IPS DF 6.9 (cell line): ENCODE measurements at regions not wholly inside any gene's neighbourhood (a gene's known extent, or its start where the extent isn't known, plus 50 kb on each side); places are given as distances from the start of the nearest gene placed in this dataset.
"Not testable (repeated sequence)": the region's sequence is repeated elsewhere in the genome, so short reads cannot be mapped to it uniquely, and the experiment has no call there.

Source experiments
- DNase-seq: peaks from one replicate; pipeline ENCODE4 v3.0.0-alpha.2; 2013; ENCODE audit warnings: low read depth, low spot score
- H3K27ac ChIP-seq: one replicate; pipeline ENCODE4 v1.5.1; 2013; ENCODE audit warnings: low read length, control low read depth
- H3K27me3 ChIP-seq: 2 replicates; pipeline ENCODE4 v1.6.1; 2013; ENCODE audit warnings: mild to moderate bottlenecking, low read length; ENCODE audit not compliant: control insufficient read depth, insufficient read depth
- H3K36me3 ChIP-seq: 2 replicates; pipeline ENCODE4 v1.6.1; 2013; ENCODE audit warnings: low read length; ENCODE audit not compliant: control insufficient read depth, insufficient read depth
- H3K4me1 ChIP-seq: 2 replicates; pipeline ENCODE4 v1.6.1; 2013; ENCODE audit warnings: low read length; ENCODE audit not compliant: control insufficient read depth, insufficient read depth
- H3K4me3 ChIP-seq: 2 replicates; pipeline ENCODE4 v1.5.1; 2013; ENCODE audit warnings: mild to moderate bottlenecking, low read length
- H3K9me3 ChIP-seq: 2 replicates; pipeline ENCODE4 v1.6.1; 2013; ENCODE audit warnings: low read length, inconsistent platforms; ENCODE audit not compliant: control insufficient read depth, insufficient read depth
- WGBS: extraction: QIAGEN DNeasy Blood & Tissue Kit; methylation state at CpG from one replicate; pipeline ENCODE4 v1.1.7; 2013; ENCODE audit warnings: mixed read lengths, missing lambda C conversion rate; ENCODE audit not compliant: insufficient read length, insufficient coverage; 5-methylcytosine and 5-hydroxymethylcytosine counted together

- no peaks in the 10 kb centered on the region for H3K4me1 ChIP-seq
- no peak for DNase-seq
- no CpG with 5 or more reads among the region's 9 CpGs for WGBS
- H3K9me3 ChIP-seq: no peaks in the 10 kb centered on the region
- no peak overlapping the region for H3K4me3 ChIP-seq
- H3K27me3 ChIP-seq: no peaks in the 10 kb centered on the region
- H3K27ac ChIP-seq: no peak overlapping the region
- no peaks in the 10 kb centered on the region for H3K36me3 ChIP-seq
Measured at GRCh38 chr5:25009063-25009462, 364.3 kb upstream of the CDH10 start.

GRCh38 chr5:25006734-25007133 is 362.0 kb upstream of the CDH10 start:
- DNase-seq: peak; percentile 31
- WGBS: no CpG with 5 or more reads among the region's 2 CpGs
- no peak overlapping the region for H3K27ac ChIP-seq
- no peaks in the 10 kb centered on the region for H3K9me3 ChIP-seq
- no peaks in the 10 kb centered on the region for H3K36me3 ChIP-seq
- H3K27me3 ChIP-seq: no peaks in the 10 kb centered on the region
- no peak overlapping the region for H3K4me3 ChIP-seq
- no peaks in the 10 kb centered on the region for H3K4me1 ChIP-seq

DNA sequence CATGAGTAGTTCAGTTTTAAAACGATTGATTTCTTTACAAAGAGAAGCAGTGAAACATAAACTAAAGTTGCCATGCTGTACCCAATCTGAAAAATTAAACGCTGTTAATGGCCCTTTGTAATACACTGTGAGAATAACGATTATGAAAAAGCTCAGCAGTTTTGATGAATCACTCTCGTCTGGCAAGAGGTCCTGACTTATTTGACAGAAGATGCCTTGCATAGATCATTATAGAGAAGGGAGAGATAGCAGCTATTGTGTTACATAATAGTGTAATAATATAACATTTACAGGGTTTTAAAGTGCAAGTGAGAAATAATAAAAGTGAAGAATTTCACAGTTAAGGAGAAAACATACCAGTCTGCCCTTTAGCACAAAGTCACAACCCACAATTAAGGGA is 361.5 kb upstream of the CDH10 start:
- H3K4me3 ChIP-seq: no peak overlapping the region
- WGBS: no CpG with 5 or more reads among the region's 4 CpGs
- no peaks in the 10 kb centered on the region for H3K36me3 ChIP-seq
- no peaks in the 10 kb centered on the region for H3K4me1 ChIP-seq
- H3K9me3 ChIP-seq: no peaks in the 10 kb centered on the region
- DNase-seq: no peak
- H3K27ac ChIP-seq: no peak overlapping the region
- H3K27me3 ChIP-seq: no peaks in the 10 kb centered on the region

GRCh38 chr5:25005431-25005830 is 360.7 kb upstream of the CDH10 start:
- Histone ChIP-seq H3K36me3 (no peaks in the 10 kb centered on the region), H3K4me3 (no peak overlapping the region), H3K4me1 (no peaks in the 10 kb centered on the region), H3K9me3 (no peaks in the 10 kb centered on the region), H3K27me3 (no peaks in the 10 kb centered on the region), H3K27ac (no peak overlapping the region)
- no CpG with 5 or more reads among the region's 3 CpGs for WGBS
- no peak for DNase-seq

- H3K9me3 ChIP-seq: no peaks in the 10 kb centered on the region
- H3K36me3 ChIP-seq: no peaks in the 10 kb centered on the region
- 100% methylated on average over 1 of the region's 1 CpG for WGBS
Measured at GRCh38 chr5:25002371-25002770, 357.6 kb upstream of the CDH10 start.

GRCh38 chr5:24999732-25000131 is 355.0 kb upstream of the CDH10 start:
- Histone ChIP-seq H3K27ac (no peak overlapping the region), H3K4me1 (no peaks in the 10 kb centered on the region), H3K9me3 (no peaks in the 10 kb centered on the region), H3K4me3 (no peak overlapping the region), H3K27me3 (no peaks in the 10 kb centered on the region), H3K36me3 (no peaks in the 10 kb centered on the region)
- DNase-seq: no peak
- WGBS: no CpG with 5 or more reads among the region's 2 CpGs

More at GRCh38 chr5:25002371-25002770, 357.6 kb upstream of the CDH10 start:
- no peak for DNase-seq
- H3K27ac ChIP-seq: no peak overlapping the region
- no peak overlapping the region for H3K4me3 ChIP-seq
- H3K4me1 ChIP-seq: no peaks in the 10 kb centered on the region
- H3K27me3 ChIP-seq: no peaks in the 10 kb centered on the region

- Histone ChIP-seq H3K4me3 (no peak overlapping the region), H3K27ac (no peak overlapping the region), H3K9me3 (no peaks in the 10 kb centered on the region), H3K27me3 (no peaks in the 10 kb centered on the region), H3K36me3 (no peaks in the 10 kb centered on the region), H3K4me1 (no peaks in the 10 kb centered on the region)
- no CpG with 5 or more reads among the region's 2 CpGs for WGBS
- DNase-seq: no peak
Measured at GRCh38 chr5:24998641-24999040, 353.9 kb upstream of the CDH10 start.

GRCh38 chr5:24986326-24986725 is 341.5 kb upstream of the CDH10 start:
- no peaks in the 10 kb centered on the region for H3K36me3 ChIP-seq
- no peak overlapping the region for H3K27ac ChIP-seq
- H3K9me3 ChIP-seq: no peaks in the 10 kb centered on the region
- no peaks in the 10 kb centered on the region for H3K4me1 ChIP-seq
- no peak overlapping the region for H3K4me3 ChIP-seq
- no peak for DNase-seq
- H3K27me3 ChIP-seq: no peaks in the 10 kb centered on the region
- 100% methylated on average over 2 of the region's 3 CpGs for WGBS

- H3K4me1 ChIP-seq, H3K27me3 ChIP-seq, H3K9me3 ChIP-seq, H3K27ac ChIP-seq, H3K36me3 ChIP-seq, DNase-seq, H3K4me3 ChIP-seq: not testable (repeated sequence)
- WGBS: no CpG with 5 or more reads among the region's 3 CpGs
Measured at GRCh38 chr5:24978552-24978951, 333.8 kb upstream of the CDH10 start.

DNA sequence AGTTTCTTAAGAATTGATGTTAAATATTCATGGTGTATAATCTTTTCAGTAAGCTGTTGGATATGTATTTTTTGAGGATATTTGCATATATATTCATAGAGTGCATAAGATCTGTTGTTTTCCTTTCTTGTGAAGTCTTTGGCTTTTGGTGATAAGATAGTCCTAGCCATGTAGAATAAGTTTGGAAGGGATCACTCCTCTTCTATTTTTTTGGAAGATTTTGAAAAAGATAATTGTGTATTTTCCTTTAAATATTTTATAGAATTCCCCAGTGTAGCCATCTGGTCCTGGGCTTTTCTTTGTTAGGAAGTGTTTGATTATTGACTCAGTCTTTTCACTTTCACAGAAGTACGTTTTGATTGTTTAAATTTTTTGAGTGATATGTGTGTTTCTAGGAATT is 318.8 kb upstream of the CDH10 start:
- H3K9me3 ChIP-seq: no peaks in the 10 kb centered on the region
- DNase-seq: no peak
- H3K4me1 ChIP-seq: no peaks in the 10 kb centered on the region
- WGBS: no CpG with 5 or more reads among the region's 1 CpG
- H3K4me3 ChIP-seq: no peak overlapping the region
- no peaks in the 10 kb centered on the region for H3K27me3 ChIP-seq
- H3K36me3 ChIP-seq: no peaks in the 10 kb centered on the region
- no peak overlapping the region for H3K27ac ChIP-seq

DNA sequence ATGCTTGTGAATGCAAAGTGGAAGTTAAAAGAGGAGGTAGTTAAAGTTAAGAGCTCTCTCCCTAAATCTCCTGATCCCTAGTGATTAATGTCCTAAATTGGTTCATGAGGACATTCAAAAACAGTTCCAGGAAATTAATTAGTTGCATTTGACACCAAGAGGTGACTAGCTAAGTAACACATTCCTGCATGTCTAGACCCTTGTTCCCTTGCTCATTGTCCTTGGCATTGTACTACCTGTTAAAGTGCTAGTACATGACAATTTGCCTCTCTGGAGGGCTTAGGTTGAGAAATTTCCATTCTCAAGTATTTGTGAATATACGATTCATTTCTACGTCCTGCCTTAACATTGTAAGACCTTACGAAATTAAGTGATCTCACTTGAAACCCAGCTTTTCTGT is 278.6 kb upstream of the CDH10 start:
- Histone ChIP-seq H3K4me3 (no peak overlapping the region), H3K27ac (no peak overlapping the region), H3K27me3 (no peaks in the 10 kb centered on the region), H3K4me1 (no peaks in the 10 kb centered on the region), H3K9me3 (no peaks in the 10 kb centered on the region), H3K36me3 (no peaks in the 10 kb centered on the region)
- DNase-seq: peak; percentile 5
- no CpG with 5 or more reads among the region's 3 CpGs for WGBS
